HG03196 (cell line): ENCODE measurements at regions not wholly inside any gene's neighbourhood (a gene's known extent, or its start where the extent isn't known, plus 50 kb on each side); places are given as distances from the start of the nearest gene placed in this dataset.
A peak's percentile ranks its signal among the peaks of the same experiment; 100 is the strongest.
"Not testable (repeated sequence)": the region's sequence is repeated elsewhere in the genome, so short reads cannot be mapped to it uniquely, and the experiment has no call there.

Experiments
- ATAC-seq: cut with Tn5 transposase; IDR thresholded peaks from one replicate; pipeline ENCODE4 v1.9.1; 2021; ENCODE audit not compliant: unreplicated experiment

DNA sequence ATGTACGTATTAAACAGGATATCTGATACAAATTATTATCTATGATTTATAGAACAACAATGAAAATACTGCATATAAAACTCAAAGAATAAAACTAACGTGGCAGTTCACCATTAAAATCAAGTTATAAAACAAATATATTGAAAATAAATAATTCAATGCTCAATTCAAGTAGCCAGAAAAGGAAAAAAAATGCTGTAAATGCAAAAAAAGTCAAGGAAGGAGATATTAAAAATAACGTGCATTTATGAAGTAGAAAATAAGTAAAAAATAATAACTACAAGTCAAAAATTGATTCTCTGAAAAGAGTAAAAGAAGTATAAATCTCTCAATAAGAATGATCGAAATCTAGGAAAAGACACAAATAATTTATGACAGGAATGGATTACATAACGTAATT, 460.5 kb upstream of the CD180 start:
- ATAC-seq, result no peak

DNA sequence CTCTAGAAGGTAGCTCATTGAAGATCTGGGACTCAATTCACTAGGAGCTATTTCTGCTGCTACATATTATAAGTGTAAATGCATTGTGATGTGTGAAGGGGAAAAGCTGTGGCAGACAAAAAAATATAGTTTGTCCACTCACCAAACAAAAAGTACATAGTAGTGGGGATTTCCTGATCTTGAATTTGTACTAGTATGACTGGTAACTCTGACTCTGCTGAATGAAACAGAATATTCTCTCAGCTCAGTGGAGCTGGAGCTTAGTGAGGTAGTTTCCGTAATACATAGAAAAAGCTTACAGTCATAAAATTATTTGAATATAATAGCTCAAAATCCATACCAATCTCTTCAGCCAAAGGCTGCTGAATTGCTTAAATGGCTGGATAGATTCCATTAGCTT, 455.6 kb upstream of the CD180 start:
- peak; percentile 86 for ATAC-seq

DNA sequence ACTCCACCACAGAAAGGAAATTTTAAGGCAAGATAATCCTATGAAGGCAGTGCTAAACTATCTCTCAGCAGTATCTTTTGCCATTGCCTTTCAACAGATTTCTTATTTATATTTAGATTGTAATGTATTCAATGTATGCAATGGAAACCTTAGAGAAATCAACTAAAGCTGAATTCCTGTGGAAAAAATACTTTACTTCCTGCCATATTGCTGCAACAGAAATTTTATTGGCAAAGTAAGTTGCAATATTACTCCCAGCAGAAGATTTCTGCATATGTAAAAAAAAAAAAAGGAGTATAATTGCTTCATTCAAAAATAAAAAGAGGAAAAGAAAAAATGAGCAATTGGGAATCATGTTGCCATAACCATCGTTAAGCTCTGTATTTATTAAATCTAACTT, 454.6 kb upstream of the CD180 start:
- no peak for ATAC-seq

DNA sequence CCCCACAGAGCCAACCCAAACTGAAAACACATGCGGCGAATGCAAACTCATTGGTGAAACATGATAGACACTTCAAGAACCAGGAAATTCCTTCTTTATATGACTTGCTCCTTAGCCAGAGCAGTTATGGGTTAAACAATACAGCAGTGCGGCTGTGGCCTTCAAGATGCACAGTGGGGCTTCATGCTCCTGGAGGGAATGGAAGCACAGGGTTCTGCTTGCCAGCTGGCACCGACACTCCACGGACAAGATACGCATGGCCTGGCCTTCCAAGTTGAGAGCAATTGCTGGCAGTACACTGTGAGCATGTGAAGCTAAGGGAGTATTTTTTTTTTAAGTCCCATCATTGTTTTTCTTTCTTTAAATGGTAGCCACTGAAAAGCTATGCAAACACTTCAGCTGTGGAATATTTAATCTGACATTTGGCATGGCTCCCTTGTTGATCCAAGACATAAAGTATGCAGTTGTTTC, 451.6 kb upstream of the CD180 start:
- no peak for ATAC-seq

DNA sequence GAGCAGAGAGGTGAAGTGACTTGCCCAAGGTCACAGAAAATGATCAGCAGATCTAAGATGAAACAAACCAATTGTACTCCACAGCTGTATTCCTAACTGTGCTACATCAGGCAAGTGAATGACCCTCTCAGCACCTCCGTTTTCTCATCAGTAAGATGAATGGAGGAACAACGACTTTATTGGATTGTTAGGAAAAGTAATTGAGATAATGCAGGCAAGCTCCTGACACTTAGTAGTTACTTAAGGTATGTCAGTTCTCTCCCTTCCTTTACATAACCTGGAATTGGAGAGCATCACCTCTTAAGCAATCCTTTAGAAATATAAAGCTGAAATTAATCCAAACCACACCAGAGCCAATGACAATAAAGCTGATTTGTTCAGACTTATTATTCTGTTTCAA, 451.2 kb upstream of the CD180 start:
- ATAC-seq, result no peak

DNA sequence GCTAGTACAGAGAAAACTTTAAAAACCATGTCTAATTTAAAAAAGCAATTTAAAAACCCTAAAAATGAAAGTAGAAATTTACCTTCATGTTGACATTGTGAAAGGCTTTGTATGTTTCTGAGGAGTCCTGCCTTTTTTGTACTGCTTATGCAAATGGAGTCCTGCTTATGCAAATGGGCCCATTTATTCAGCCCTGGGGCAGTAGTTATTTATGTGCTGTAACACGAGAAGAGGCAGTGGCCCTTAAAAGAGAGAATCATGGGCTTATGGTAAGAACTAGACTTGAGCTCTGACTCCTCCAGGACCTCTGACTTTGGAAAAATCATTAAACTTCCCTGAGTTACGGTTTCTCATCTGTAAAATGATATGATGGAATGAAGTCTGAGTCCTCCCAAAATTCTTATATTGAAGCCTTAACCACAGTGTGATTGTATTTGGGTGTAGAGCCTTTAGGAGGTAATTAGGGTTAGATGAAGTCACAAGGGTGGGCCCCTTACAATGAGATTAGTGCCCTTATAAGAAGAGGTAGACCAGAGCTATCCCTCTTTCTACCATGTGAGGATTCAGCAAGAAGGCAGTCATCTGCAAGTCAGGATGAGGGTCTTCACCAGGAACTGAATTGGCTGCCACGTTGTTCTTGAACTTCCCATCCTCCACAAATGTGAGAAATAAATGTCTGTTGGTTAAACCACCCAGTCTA, 447.8 kb upstream of the CD180 start:
- no peak for ATAC-seq

DNA sequence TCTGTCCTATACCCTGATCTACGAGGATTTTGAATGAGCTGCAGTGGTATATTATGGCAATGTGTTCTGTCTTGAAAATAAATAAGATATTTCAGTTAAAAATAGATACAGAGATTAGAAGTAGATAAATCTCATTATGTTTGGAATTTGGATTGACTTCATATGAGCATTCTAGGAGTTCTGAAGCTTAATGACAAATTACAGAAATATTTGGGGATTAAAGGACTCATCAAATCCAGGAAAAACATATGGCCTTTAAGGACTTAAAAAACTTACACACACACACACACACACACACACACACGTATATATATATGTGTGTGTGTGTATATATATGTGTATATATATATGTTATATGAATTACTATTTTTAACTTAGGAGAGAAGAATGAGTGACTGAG, 446.9 kb upstream of the CD180 start:
- no peak for ATAC-seq

DNA sequence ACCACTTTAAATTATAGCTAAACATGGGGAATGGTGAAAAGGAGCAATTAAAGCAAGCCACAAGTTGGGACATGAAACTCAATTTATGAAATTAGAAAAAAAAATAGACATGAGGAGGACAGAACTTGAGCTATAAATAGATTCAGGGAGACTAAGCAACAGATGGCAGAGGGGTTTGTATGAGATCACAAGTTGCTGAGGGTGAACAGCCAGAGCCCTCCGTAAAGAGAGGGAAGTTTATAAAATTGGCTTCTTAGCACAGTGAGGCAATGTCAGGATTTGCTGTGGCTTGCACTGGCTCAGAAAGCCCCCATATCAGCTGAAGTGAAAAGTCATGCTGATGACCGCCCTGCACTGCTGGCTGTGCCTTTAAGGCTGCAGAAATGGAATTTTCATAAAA, 443.4 kb upstream of the CD180 start:
- no peak for ATAC-seq

DNA sequence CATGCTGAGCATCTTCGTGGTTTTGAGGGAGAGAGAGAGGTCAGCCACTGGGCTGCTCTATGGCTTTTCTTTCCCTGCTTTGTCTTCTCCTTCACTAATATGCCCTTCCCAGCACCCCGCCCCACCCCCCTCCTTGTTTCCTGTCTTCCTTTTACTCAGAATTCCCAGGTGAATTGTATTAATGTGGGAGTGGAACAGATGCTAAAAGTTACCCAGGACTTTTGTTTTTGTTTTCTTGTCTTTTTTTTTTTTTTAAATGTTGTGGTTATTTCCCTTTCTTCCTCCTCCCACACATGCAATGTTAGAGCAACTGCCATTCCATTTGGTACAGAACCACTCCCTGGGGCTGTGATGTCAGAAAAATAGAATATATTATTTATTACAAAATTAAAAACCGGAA, 442.7 kb upstream of the CD180 start:
- no peak for ATAC-seq

DNA sequence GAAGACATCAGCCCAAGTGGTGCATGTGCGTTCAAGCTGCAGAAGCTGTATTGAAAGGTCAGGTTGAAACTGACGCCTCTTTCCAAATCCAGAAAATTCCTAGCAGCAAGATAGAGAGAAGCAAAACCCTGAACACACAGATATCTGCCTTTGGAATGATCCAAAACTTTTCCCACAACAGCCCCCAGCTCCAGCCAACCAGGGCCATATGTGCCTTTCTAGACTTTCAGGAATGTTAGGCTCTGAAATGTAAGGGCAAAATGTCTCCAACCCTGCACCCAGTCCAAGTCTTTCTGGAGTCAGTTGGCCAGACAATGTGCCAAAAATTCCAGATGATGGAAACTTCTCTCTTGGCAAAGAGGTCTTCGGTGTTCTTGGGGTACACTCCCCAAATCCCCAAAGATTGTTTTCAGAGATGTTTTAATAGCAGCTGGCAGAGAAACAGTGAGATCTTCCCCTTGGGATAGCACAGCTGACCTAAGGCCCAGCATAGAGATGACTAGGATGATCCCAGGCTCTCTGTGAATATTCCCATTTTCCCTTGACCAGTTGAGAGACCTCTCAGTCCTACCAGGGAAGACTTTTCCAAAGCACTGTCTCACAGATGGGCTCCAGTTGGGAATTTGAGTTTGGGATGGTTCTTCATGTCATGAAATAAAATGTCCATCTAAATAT, 440.4 kb upstream of the CD180 start:
- no peak for ATAC-seq

DNA sequence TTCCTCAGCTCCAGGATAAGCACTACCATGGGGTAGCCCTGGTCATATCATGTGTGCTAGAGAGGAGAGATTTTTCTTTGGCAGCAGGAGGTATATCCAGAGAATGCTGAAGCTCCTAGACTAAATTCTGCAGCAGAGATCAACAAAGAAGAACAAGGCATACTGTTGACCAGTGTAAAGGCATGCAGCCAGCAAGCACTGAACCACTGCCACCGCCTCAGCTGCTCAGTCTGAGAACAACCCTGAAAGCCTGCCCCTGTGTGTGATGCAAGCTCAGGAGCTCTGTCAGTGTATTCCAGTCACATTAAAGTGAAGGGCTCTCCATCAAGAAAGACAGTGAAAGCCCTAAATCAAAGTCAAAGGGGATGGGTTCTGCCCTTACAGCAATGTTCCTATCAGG, 439.5 kb upstream of the CD180 start:
- no peak for ATAC-seq

DNA sequence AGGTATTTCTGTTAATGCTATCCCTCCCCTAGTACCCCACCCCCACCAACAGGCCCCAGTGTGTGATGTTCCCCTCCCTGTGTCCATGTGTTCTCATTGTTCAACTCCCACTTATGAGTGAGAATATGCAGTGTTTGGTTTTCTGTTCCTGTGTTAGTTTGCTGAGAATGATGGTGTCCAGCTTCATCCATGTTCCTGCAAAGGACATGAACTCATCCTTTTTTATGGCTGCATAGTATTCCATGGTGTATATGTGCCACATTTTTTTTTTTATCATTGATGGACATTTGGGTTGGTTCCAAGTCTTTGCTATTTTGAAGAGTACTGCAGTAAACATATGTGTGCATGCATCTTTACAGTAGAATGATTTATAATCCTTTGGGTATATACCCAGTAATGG, 430.5 kb upstream of the CD180 start:
- ATAC-seq, result not testable (repeated sequence)

DNA sequence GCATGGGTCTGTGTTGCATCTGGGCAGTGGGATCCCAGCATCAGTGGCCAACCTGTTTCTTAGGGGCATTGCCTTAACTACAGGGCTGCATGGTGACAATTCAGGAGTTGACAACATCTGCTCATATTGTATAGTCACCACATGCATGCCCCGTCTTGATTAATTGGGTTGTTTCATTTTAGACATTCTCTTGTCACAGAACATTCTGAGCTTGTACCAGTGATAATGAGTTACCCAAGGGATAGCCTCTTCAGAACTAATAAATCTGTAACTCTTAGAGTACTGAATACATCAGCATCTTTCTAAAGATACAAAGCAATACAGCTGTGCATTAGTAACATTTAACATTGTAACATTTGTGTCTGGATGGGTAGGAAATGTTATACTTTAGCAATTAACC, 426.5 kb upstream of the CD180 start:
- ATAC-seq, result no peak

DNA sequence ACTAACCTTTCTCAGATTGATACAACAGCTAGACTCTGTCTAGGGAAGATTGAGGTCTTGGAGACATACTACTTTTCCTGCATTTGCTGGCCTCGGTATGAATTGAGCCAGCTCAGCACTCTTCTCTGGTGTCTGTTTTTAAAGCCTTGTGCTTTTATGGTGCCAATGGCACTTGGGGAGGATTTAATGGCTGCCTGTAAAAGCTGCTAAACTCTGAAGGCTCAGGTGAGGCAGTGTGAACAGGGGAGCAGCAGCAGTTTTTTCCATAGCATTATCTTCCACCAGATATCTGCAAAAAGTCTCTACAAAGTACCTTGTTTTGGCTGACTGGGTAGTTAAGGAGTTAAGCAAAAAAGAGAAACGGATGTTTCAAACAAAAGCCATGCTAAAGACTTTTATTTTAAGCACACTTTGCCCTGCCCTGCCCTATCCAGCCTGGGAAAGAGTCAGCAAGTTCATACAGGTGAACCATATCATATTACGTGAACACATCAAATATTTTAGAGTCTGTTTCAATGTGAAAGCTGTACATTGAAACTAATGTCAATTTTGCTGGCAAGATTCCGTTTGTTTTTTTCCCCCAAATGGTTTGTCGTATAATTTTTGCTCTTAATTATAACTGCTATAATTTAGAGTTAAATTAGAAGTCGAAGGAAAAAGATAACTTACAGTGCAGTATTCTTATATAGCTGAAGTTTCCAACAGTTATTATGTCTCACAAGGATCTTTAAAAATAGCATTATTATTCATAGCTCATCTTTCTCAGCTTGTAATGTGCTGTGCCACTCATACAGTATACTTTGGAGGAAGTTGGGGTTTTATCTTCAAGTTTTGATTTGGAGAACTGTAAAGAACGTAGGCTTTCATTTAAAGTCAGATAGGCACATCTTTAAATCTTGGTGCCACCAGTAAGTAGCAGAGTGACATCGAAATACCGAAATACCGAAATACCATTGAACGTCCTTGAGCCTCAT, 424.1 kb upstream of the CD180 start:
- ATAC-seq, result no peak

DNA sequence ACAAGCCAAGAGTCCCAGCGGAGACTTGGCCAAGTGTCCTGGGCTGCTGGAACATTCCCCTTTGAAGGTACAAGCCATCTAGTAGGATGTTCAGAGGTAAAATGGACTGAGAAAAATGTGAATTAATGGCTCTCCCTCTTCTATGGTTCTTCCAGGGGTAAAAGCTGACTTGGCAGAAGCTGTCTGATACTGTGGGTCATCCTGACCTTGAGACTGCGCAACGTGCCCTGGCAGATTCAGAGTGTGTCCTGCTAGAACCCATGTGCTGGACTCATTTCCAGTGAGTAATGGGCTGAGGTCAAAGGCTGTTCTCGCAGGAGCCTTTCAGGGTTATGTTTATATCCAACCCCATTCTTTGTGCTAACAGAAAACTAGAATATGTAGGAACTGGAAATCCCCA, 423.0 kb upstream of the CD180 start:
- ATAC-seq, result no peak

DNA sequence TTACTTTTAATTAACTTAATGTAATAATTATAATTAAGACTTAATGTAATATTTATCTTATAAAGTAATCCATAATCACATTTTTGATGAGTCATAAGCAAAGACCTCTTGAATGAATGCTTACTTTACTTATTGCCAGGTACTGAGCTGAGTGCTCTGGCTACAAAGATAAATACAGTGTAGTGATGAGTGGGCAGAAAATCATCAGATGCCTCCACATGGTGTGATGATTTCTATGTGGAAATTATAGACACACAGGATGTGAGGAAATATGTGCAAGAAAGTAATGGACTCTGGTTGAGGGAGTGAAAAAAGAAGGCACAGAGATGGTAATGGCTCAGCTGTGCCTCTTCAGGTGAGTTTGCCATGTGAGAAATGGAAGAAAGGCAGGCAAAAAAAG, 422.6 kb upstream of the CD180 start:
- no peak for ATAC-seq

DNA sequence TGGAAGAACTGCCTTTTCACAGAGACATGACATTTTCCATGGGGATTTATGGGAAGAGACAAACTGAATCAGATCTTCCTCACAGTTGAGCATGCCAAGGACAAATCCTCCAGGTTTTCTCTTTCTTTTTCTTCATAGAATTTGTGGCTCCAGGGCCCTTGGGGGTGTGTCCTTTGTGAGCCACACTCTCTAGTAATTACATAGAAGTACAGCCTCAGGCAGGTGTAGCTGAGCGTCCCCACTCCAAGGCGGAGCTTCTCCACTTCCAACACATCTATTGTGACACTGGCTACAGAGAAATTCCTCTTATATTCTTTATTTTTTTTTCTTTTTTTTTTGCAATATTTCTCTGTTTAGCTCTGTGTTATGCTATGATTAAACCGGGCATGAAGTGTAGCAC, 420.5 kb upstream of the CD180 start:
- ATAC-seq, result no peak

DNA sequence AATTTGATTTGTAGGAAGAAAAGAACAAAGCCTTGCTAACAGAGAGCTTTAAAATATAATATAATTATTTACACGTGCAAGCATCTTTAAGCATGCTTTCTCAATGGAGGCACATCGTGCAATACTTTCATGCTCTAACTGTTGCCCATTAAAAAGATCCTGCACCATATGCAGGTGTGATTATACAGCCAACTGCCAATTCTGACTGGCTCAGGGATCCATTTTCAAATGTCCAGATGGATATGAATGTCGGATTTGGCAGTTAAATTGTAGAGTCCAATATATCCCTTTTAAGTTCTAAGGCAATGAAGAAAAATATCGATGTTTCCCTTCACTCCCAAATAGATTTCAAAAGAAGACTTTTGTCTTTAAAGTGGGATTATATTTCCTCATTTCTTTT, 416.4 kb upstream of the CD180 start:
- no peak for ATAC-seq

DNA sequence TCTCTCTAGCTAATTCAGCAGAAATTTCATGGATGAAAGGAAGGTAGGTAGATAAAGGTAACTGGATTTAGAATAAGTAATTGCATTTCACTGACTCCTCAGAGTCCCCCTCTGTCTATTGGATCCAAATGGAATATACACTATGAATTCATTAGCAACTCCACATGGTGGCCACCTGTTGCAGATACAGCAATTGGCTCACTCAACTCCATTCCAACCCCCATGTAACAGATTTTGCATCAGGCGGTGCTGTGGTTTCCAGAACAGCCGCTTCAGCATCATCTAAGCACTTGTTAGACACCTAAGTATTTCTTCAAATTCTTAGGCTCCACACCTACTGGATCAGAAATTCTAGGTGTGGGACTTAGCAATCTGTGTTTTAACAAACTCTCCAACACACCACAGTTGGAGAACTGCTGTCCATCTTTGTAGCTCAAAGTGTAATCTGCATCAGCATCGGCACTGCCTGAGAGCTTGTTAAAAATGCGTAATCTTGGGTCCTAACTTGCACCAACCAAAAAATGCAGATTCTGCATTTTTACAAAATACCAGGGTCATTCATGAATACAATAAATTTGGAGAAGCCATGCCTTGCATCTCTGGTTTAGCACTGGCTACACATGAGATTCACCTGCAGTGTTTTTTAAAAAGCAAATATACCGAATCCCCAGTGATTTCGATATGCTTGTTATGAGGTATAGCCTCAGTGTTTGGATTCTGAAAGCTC, 413.8 kb upstream of the CD180 start:
- ATAC-seq, result no peak

DNA sequence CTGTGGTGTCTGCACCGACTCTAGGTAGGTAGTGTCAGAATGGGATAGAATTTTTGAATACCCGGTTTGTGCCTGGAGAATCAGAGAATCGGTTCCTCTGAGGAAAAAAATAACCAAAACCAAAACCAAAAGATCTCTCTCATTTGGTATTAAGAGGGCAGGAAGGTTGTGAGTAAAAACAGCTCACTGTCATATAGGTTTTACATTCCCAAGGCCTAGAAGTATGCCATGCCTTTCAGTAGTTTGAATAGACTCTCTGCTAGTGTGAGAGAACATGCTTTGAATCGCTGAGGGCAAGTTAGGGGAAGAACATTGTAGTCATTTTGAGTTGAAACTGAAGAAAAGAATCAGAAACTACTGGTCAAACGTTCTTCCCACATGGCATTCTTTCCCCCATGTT, 411.4 kb upstream of the CD180 start:
- ATAC-seq, result no peak

DNA sequence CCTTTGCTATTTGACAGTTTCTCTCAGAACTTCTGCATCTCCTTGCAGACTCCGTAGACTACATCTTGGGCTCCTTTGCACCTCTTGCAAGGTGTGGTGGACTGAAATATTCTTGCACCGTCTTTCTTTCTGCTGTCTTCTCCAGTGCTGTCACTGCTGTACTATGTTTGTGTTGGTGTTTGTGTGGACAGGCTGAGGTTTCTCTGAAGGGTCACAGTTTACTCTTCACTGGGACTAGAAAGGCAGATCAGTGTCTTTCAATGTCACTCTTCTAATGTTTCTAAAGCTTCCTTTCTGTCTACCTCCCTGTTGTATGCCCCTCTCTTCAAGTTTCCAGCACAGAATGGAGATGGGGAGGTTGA, 410.0 kb upstream of the CD180 start:
- ATAC-seq, result no peak
